Suppressor macrophage treated with lipopolysaccharide for 1 hour (primary cell): ENCODE measurements at regions not wholly inside any gene's neighbourhood (a gene's known extent, or its start where the extent isn't known, plus 50 kb on each side); places are given as distances from the start of the nearest gene placed in this dataset.
"Not testable (repeated sequence)": the region's sequence is repeated elsewhere in the genome, so short reads cannot be mapped to it uniquely, and the experiment has no call there.

Experiments used
- DNase-seq, 3 donors: peaks; one replicate each; pipeline ENCODE4 v3.0.0-alpha.2; 2020 to 2022

DNA sequence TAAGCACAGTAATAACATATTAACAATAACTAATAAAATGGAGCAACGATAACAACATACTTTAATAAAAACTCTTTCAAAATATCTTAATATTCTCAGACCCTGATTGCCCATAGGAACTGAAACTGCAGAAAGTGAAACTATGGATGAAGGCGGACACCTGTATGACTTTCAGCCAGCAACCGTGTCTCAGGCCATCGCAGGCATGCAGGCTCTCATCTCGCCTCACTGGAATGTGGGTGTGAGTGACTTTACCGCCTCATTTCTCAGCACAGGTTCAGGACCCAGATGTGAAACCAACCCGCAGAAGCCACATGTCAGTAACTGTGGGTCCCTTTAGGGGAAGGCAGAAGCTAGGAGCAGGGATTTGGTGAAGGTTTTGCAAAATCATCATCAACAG lies 539.1 kb downstream of the FAM181B start:
- DNase-seq: no peak

DNA sequence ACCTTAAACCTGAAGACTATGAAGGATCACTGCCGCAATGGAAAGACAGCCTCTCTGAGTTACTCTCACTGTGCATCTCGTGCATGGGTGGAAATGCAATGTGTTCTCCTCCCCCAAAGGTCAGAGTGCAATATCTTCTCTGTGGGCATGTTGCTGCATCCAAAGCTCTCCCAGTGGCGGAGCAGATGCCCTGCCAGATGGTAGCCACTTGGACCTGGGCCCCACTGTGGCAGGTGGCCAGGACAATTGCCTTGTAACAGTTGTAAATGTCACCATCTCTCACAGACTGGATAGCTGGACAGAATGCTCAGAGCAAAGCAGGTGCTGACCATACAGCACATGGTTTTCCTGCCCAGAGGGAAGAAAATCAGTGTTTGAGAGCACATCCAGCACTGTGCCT lies 542.0 kb downstream of the FAM181B start:
- no peak for DNase-seq

DNA sequence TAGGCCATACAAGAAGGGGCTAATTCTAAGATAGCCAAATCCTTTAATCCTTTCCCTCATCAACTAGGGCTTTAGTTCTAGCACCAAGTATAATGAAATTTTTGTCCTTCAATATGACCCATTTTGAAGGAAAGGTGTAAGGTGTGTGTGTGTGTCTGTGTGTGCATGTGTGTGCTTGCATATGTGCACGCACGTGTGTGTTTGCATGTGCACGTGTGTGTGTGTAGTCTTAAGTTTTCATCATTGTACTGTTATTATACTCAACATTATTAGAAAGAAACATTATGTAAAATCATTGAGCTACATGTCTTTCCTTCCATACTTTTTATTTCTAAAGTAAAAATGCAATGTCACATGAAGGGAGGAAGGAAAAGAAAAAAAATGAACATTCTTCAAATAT lies 547.7 kb downstream of the FAM181B start:
- DNase-seq: no peak

DNA sequence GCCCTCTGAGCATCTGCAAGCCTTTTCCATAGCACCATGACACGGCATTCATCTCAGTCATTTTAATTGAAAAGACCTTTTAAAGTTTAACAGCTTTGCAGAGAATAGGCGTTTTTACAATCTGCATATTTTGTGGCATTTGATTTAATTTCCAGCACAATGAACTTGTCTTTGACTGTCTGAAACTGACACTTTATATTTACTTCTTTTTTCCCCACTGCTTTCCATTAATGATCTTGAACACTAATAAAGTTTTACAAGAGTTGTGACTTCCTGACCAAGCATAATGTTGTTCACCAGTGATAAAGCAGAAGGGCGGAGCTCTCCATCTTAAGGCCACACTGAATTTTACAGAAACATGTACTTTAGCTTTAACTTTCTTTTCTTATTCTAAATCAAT lies 548.7 kb downstream of the FAM181B start:
- no peak for DNase-seq

DNA sequence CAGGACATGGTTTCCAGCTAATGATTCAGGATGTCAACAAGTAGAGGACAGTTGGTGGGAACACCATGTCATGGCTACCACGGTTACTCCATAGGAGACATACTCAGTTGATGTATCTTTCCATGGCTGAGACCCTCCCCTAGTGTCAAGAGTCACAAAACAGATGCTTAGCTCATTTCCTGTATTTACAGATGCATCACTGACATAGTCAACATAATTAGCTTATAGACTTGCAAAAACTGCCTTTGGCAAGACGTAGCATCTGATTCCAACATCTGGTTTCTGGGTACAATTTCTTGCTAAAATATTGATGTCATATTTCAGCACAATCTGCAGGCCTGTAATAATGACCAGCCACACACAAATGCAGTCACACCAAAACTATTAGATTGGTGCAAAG lies 550.3 kb downstream of the FAM181B start:
- no peak for DNase-seq

DNA sequence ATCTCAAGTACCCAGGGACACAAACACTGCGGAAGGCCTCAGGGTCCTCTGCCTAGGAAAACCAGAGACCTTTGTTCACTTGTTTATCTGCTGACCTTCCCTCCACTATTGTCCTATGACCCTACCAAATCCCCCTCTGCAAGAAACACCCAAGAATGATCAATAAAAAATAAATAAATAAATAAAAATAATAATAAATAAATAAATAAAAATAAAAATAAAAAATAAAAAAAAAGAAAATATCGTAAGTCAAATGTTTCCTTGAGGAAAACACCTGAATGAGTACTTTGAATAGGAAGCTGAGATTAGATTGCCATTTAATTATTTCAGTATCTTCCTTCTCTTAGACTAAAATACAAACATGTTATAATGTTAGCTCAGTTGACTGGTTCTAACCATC lies 551.0 kb downstream of the FAM181B start:
- DNase-seq: not testable (repeated sequence)

DNA sequence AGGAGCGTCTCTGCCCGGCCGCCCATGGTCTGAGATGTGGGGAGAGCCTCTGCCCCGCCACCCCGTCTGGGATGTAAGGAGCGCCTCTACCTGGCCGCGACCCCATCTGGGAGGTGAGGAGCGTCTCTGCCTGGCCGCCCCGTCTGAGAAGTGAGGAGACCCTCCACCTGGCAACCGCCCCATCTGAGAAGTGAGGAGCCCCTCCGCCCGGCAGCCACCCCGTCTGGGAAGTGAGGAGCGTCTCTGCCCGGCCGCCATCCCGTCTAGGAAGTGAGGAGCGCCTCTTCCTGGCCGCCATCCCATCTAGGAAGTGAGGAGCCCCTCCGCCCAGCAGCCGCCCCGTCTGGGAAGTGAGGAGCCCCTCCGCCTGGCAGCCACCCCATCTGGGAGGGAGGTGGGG lies 551.9 kb downstream of the FAM181B start:
- not testable (repeated sequence) for DNase-seq

DNA sequence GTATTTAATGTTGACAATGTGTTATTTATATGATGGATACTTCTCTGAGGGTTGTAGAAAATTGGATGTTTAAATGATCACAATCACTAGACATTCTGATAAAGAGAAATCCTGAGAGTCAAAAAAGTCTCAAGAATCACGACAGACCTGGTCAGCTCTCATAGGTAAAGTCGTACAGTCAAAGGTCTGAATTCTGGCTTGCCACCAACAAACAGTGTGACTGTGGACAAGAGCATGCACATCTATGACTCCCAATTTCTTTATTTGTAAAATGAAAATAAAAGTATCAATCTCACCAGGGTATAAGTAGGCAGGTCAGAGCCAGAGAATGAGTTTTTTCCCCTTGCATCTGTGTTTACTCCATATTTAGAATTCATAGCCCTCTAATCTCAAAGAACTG lies 556.7 kb downstream of the FAM181B start:
- DNase-seq: no peak

DNA sequence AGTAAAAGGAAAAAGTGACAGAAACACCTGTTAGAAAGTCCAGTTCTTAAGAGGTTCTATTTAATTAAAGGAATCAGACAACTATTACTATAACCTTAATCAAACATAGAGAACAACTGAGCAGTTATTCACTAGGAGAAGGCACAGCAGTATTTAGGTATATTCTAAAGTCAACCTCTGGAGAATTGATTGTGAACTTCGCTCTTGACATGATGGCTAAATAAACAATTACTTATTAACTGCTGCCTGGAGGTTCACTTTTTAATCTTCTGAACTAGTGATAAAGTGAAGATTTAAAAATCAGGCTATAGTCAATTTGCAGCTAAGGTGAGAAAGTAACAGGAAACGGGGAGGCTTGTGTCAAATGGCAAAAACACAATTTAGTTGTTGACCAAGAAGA lies 557.3 kb downstream of the FAM181B start:
- no peak for DNase-seq

DNA sequence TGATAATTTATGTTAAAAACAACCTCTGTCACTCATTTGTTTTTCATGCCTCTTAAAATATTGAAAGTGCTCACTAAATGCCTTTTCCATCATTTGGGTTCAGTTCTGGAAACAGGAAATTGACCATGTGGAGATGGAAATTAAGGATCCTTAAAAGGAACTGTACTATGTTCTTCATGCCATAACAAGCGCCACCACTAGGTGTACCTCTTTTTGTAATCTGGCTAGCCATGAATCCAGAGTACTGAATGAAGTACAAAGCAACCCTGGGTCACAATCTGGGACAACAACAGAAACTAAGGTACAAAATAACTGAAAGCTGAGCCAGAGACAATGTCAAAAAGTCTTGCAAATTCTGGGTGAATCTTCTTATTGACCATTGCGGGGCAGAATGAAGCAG lies 559.1 kb downstream of the FAM181B start:
- DNase-seq: no peak

DNA sequence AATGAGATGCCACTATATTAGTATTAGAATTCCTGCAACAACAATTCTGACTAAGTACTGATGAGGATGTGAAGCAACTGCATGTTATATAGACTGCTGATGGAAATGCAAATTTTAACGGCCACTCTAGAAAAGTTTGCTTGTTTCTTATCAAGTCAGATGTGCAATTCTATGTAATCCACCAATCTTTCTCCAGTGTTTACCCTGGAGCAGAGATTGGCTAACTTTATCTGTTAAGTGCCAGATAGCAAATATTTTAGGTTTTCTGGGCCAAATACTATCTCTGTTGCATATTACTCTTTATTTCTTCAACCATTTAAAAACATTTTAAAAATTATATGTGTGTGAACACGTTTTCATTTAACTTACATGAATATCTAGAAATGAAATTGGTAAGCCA lies 586.9 kb downstream of the FAM181B start:
- no peak for DNase-seq

DNA sequence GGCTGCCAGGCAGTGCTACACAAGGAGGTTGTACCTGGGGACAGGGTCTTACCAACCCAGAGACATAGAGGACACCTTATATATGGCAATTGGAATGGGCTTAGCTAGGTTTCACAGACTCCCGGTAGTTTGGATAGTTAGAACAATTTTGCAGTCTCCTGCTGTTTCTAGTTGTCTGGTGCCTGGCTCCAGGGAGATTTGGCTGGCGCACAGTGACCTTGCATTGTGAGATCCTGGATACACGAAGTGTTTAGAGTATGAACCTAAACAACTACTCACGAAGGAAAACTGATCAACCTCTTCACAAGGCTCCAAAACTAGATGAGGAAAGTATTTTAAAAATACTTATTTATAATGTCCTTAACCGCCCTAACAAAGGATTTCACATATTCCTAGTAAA lies 614.7 kb downstream of the FAM181B start:
- no peak for DNase-seq

DNA sequence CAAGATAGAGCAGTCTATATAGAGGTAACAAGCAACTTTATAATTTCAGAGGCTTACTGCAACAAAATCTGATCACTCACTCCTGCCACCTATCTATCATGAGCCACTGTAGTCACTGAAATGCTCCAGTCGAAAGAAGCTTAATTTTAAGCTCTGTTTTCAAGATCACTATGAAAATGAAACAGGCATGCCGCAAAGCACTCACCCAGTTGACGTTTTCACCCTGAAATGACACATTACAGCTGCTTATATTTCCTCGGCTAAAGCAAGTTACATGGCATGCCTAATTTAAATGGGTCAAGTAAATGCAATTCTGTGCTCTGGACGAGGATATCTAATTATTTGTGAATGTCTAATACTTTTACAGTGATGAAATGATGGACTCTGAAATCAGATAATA lies 616.3 kb downstream of the FAM181B start:
- no peak for DNase-seq

DNA sequence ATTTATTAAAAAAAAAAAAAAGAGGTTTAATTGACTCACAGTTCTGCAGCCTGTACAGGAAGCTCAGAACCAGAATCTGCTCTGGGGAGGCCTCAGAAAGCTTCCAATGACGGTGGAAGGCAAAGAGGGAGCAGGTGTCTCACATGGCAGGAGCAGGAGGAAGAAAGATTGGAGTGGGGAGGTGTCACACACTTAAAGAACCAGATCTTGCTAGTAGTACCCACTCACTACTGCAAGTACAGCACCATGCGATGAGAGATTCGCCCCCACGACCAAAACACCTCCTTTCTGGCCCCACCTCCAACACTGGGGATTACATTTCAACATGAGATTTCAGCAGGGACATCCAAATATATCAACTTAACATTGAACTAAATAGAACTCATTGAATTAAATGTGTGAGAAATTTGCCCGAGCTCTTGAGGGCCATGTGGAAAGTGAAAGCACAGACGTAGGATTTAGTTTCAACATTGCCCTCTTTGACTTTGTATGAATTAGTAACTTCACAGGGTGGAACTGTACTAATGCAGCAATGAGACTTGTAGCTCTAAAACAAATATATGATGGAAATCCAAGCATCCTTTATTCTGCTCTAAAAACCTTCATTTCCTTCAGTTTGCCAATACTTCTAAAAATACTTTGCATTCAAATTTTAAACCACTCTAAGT lies 628.2 kb downstream of the FAM181B start:
- no peak for DNase-seq

DNA sequence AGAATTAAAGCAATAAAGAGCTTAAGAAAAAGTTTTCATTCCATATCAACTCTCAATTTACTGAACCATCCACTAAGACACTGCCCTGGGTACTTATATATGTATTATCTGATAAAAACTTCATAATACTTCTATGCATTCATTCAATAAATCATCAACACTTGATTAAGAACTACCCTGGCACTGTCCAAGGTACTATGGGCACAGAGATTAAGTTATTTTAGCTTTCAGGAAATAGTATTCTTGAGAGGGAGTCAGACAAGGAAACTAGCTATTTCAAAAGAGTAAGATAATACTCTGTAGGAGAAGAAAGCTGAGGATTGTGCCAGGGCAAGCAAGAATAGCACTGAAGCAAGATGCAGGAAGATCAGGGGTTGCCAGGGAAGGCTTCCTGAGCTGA lies 640.8 kb downstream of the FAM181B start:
- DNase-seq: no peak

DNA sequence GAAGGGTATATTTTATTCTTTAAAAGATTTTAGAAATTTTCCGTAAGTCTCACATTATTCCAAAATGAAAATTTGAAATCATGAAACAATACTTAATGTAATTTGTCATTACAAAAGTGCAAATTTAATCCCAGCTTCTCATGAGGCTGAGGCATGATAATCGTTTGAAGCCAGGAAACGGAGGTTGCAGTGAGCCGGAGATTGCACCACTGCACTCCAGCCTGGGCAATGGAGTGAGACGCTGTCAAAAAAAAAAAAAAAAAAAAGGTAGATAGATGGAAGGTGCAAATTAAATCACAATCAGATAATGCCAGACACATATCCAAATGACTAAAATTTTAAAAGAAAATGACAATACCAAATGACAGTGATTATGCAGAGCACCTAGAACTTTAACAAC lies 644.2 kb downstream of the FAM181B start:
- DNase-seq: no peak

DNA sequence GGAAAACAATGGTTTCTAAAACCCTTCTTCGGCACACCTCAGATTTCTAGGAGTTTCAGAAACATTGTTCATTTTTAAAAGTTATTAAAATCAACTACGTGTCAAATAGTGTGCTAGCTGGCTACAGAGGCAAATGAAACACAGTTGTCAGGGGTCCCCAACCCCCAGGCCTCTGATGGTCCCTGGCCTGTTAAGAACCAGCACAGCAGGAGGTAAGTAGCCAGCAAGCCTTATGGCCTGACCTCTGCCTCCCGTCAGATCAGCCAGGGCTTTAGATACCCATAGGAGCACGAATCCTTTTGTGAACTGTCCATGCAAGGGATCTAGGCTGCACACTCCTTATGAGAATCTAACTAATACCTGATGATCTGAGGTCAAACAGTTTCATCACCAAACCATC lies 648.2 kb downstream of the FAM181B start:
- DNase-seq: no peak

DNA sequence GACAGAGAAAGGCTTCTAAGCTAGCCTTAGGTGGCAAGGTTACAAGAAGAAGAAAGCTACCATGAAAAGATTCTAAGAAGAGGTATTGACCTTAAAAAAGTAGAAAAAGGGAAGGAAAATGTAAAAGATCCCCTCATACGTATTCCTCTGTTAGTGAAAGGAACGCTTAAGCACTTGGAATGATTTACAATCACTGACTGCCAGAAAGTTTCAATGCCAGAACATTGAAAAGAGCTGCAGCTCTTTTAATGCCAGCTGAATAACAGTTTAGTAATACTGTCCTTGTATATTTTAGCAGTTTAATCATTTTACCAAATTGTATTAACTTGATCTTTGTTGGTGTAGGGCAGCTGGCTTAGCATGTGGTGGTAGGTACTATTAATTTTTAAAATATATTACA lies 650.7 kb downstream of the FAM181B start:
- no peak for DNase-seq

DNA sequence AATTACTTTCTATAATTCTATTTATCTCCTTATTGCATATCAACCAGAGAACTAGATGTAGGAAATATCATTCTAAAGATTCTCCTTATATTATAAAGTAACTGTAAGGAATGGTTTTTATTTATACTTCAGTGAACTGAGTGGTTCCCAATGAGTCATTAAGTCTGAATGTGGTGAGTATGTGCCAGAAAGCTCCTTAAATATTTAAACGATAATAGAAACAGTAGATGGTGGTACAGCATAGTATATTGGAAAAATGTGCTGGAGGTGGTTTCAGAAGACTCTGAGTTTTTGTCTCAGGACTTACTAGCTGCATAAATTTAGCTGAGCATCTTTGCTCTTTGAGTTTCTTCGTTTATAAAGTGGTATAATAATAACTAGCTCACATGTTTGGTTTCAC lies 653.5 kb downstream of the FAM181B start:
- no peak for DNase-seq

DNA sequence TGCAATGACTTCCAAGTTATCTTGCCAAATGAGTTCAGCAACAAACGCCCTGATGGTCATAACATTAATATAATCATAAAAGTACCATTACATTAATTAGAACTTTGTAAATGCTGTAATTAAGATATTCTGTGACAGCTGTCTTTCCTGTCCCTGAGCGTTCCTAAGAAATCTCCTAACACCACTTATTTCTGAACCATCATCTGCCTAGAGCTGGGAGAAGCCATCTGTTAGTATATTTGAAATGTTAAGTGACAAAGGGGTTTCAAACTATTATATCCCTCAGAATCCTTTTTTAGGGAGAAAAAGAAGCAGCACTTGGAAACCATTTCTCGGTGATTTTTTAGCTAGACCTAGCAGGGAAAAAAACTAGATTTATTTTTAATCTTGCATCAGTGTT lies 657.5 kb downstream of the FAM181B start:
- DNase-seq: no peak

DNA sequence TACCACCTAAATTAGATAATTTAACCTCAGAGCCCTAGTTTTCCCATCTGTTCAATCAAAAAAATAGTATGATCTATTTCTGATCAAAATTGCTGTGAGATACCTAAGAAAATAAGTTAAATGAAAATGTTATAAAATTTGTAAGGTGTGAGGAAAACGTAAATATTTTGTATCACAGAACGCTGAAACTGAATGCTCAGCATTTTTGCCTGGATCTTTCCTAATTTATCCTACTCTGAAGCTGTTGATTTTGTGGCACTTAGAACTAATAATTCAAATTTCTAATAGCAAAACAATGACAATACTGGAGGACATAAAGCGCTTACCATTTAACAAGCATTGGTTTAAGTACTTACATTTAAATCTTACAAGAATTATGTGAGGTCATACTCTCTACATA lies 674.2 kb downstream of the FAM181B start:
- no peak for DNase-seq

DNA sequence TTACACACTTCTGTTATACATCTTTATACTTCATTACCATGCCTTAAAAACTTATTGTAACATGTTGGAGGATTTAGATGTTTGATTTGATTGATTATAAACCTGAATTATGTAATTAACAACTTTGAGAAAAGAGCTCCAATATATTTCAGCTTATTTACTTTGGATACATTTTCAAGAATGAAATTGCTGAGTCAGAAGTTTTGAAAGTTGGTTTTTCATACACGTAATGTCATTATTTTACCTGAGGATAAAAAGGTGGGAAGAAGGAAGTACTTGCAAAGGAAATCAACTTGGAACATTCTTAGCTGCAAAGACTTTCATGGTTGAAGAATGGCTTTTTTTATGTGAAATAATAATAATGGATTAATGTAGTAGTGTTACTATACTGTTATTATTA lies 677.2 kb downstream of the FAM181B start:
- no peak for DNase-seq

DNA sequence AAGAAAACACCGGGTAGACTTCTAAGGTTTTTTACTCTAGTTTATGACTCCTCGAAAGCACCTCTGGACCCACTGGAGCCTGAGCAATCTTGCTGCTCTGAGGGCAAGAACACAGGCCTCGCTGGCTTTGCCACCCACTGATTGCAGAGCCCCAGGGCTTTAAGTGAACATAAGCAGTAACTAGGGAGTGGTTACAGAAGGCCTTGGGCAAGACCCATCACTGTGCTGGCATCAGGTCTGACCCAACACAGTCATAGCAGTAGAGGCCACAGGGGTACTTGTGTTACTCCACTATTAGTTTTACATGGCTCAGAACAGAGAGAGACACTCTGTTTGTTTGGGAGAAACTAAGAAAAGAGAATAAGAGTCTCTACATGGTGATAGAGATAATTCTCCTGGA lies 684.5 kb downstream of the FAM181B start:
- no peak for DNase-seq

DNA sequence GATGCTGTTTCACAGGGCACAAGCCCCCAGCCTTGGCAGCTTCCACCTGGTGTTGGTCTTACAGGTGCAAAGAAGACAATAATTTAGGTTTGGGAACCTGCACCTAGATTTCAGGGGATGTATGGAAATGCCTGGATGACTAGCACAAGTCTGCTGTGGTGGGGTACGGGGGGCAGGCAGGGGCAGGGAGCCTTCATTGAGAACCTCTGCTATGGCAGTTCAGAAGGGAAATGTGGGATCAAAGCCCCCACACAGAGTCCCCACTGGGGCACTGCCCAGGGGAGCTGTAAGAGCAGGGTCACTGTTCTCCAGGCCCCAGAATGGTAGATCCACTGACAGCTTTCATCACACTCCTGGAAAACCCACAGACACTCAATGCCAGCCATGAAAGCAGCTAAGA lies 686.5 kb downstream of the FAM181B start:
- DNase-seq: no peak

DNA sequence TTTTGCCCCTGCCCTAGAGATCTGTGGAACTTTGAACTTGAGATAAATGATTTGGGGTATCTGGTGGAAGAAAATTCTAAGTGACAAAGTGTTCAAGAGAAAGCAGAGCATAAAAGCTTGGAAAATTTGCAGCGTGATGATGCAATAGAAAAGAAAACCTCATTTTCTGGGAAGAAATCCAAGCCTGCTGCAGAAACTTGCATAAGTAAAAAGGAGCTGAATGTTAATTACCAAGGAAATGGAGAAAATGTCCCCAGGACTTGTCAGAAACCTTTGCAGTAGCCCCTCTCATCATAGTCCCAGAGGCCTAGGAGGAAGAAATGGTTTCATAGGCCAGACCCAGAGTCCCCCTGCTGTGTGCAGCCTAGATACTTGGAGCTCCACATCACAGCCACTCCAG lies 686.9 kb downstream of the FAM181B start:
- no peak for DNase-seq
